Loucy (cell line): ENCODE measurements at regions not wholly inside any gene's neighbourhood (a gene's known extent, or its start where the extent isn't known, plus 50 kb on each side); places are given as distances from the start of the nearest gene placed in this dataset.

Source experiments
- H2AFZ ChIP-seq: fragments of 200-600 bp; sonication (generic); 2 replicates; pipeline ENCODE4 v1.6.0; 2016; ENCODE audit warnings: antibody characterized with exemption, mild to moderate bottlenecking, low read length, moderate library complexity
- H3F3A ChIP-seq: fragments of 200-600 bp; 2 replicates; pipeline ENCODE4 v1.6.0; 2016; ENCODE audit warnings: antibody characterized with exemption, low read depth, mild to moderate bottlenecking
- H3K27me3 ChIP-seq: fragments of 200-600 bp; sonication (generic); 2 replicates; pipeline ENCODE4 v1.6.1; 2014; ENCODE audit warnings: low read length, mild to moderate bottlenecking; ENCODE audit not compliant: insufficient read depth, poor library complexity, severe bottlenecking
- H3K36me3 ChIP-seq: fragments of 200-600 bp; sonication (generic); 2 replicates; pipeline ENCODE4 v1.6.1; 2016; ENCODE audit warnings: low read length; ENCODE audit not compliant: insufficient read depth
- H3K4me1 ChIP-seq: fragments of 200-600 bp; sonication (generic); 2 replicates; pipeline ENCODE4 v1.5.1; 2014; ENCODE audit warnings: low read length, mild to moderate bottlenecking; ENCODE audit not compliant: insufficient read depth, poor library complexity, severe bottlenecking
- H3K4me2 ChIP-seq: fragments of 200-600 bp; sonication (generic); 2 replicates; pipeline ENCODE4 v1.6.0; 2014; ENCODE audit warnings: antibody characterized with exemption, low read length, low read depth, mild to moderate bottlenecking; ENCODE audit not compliant: poor library complexity, severe bottlenecking
- H3K4me3 ChIP-seq: fragments of 200-600 bp; sonication (generic); 2 replicates; pipeline ENCODE4 v1.5.1; 2014; ENCODE audit warnings: low read length, mild to moderate bottlenecking, mixed read lengths; ENCODE audit not compliant: poor library complexity, severe bottlenecking
- H3K79me2 ChIP-seq: fragments of 200-600 bp; sonication (generic); 2 replicates; pipeline ENCODE4 v1.6.1; 2014; ENCODE audit warnings: low read length; ENCODE audit not compliant: insufficient read depth
- H3K9ac ChIP-seq: fragments of 200-600 bp; sonication (generic); 2 replicates; pipeline ENCODE4 v1.6.0; 2014; ENCODE audit warnings: mild to moderate bottlenecking, low read depth, low read length, moderate library complexity; ENCODE audit not compliant: poor library complexity, severe bottlenecking
- H3K9me2 ChIP-seq: fragments of 200-600 bp; sonication (generic); replicated peaks from 2 replicates; pipeline ENCODE4 v1.6.1; 2016; ENCODE audit warnings: low read depth, low read length, mixed read lengths
- H3K9me3 ChIP-seq: fragments of 200-600 bp; sonication (generic); 2 replicates; pipeline ENCODE4 v1.6.1; 2014; ENCODE audit warnings: mild to moderate bottlenecking, antibody characterized with exemption, low read length, low read depth; ENCODE audit not compliant: insufficient read depth
- H4K20me1 ChIP-seq: fragments of 200-600 bp; sonication (generic); 2 replicates; pipeline ENCODE4 v1.6.0; 2014; ENCODE audit warnings: antibody characterized with exemption, low read length, mild to moderate bottlenecking; ENCODE audit not compliant: insufficient read depth, poor library complexity, severe bottlenecking
- EZH2phosphoT487 ChIP-seq: fragments of 200-600 bp; IDR thresholded peaks from 2 replicates; pipeline ENCODE4 v1.6.1; 2018; ENCODE audit warnings: antibody characterized with exemption, mild to moderate bottlenecking, moderate library complexity, borderline replicate concordance
- TF ChIP-seq, protein P1 (sequence below): fragments of 200-600 bp; sonication (generic); conservative IDR thresholded peaks from 2 replicates; pipeline ENCODE4 v1.5.1; 2014; ENCODE audit warnings: mild to moderate bottlenecking, antibody characterized with exemption, low read length

DNA sequence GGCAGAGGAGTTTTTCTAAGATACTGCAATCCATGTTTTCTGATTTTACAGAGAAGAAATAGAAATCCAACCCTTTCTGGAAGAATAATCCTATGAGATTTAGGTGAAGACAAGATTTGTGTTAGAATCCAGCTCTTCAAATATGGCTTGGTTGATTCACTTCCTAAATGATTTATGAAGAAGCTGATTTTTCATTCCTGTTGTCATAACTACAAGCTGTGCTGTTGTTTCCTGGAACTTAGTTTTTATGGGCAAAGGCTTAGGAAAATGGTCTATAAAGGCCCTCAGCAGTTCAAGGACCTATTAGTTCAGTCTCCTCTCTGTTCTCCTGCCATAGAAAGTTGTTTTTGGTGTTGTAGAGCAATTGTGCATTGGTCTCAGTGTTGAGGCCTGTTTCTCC lies 174.2 kb upstream of the FAM20A start:
- H3K9me2 ChIP-seq: no peaks in the 10 kb centered on the region
- TF ChIP-seq EZH2phosphoT487: no peak
- TF ChIP-seq, protein P1, sequence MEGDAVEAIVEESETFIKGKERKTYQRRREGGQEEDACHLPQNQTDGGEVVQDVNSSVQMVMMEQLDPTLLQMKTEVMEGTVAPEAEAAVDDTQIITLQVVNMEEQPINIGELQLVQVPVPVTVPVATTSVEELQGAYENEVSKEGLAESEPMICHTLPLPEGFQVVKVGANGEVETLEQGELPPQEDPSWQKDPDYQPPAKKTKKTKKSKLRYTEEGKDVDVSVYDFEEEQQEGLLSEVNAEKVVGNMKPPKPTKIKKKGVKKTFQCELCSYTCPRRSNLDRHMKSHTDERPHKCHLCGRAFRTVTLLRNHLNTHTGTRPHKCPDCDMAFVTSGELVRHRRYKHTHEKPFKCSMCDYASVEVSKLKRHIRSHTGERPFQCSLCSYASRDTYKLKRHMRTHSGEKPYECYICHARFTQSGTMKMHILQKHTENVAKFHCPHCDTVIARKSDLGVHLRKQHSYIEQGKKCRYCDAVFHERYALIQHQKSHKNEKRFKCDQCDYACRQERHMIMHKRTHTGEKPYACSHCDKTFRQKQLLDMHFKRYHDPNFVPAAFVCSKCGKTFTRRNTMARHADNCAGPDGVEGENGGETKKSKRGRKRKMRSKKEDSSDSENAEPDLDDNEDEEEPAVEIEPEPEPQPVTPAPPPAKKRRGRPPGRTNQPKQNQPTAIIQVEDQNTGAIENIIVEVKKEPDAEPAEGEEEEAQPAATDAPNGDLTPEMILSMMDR: no peak
- H2AFZ ChIP-seq: no peak overlapping the region
- H3K36me3 ChIP-seq: no peaks in the 10 kb centered on the region
- no peak overlapping the region for H3K4me3 ChIP-seq
- H3F3A ChIP-seq: no peaks in the 10 kb centered on the region
- no peak overlapping the region for H3K9ac ChIP-seq
- H4K20me1 ChIP-seq: no peaks in the 10 kb centered on the region
- no peaks in the 10 kb centered on the region for H3K27me3 ChIP-seq
- H3K4me1 ChIP-seq: no peaks in the 10 kb centered on the region
- H3K4me2 ChIP-seq: no peak overlapping the region
- no peaks in the 10 kb centered on the region for H3K9me3 ChIP-seq
- H3K79me2 ChIP-seq: no peaks in the 10 kb centered on the region

DNA sequence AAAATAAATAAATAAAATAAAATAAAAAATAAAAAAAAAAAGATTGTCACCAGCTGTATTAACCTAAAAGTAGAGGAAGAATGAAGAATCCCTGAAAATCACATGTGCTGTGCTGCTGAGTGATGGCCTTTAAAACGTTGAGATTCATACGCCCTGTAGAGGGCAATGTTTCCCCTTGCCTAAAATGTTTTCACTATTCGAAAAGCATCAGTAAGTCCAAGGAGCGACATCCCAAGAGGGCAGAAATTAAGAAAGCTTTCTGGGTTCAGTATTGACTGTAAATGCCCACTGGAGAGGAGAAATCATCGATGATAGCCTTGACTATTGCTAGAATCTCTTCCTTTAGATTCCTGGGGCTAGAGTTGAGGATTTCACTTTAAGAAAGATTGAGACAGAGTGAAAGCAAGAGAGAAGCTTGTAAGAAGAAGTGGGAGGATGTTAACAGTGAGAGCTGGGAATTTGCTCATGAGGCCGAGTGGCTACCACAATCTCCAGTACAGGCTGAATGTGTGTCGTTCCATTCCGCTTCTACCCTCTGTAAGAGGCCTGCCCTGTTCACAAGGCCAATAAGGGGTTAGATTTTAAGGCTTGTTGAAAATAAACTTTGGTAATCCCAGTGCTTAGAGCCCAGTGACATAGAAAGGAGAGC lies 170.8 kb upstream of the FAM20A start:
- H3K4me2 ChIP-seq: peak overlapping the region; percentile 58

GRCh38 chr17:68768804-68769203 lies 167.6 kb upstream of the FAM20A start:
- no peaks in the 10 kb centered on the region for H3K27me3 ChIP-seq

More for the DNA sequence above, 170.8 kb upstream of the FAM20A start:
- no peaks in the 10 kb centered on the region for H3K79me2 ChIP-seq
- no peak for TF ChIP-seq EZH2phosphoT487
- TF ChIP-seq, protein P1: peak; percentile 71
- H3K4me3 ChIP-seq: peak overlapping the region; percentile 54
- H4K20me1 ChIP-seq: no peaks in the 10 kb centered on the region
- H3F3A ChIP-seq: no peaks in the 10 kb centered on the region
- no peak overlapping the region for H3K9ac ChIP-seq
- H2AFZ ChIP-seq: peak overlapping the region; percentile 67
- no peaks in the 10 kb centered on the region for H3K9me3 ChIP-seq
- no peaks in the 10 kb centered on the region for H3K27me3 ChIP-seq
- H3K36me3 ChIP-seq: no peaks in the 10 kb centered on the region
- H3K4me1 ChIP-seq: no peaks in the 10 kb centered on the region
- H3K9me2 ChIP-seq: no peaks in the 10 kb centered on the region

More at GRCh38 chr17:68768804-68769203, 167.6 kb upstream of the FAM20A start:
- H3K79me2 ChIP-seq: no peaks in the 10 kb centered on the region
- no peaks in the 10 kb centered on the region for H3K36me3 ChIP-seq
- no peak overlapping the region for H2AFZ ChIP-seq
- no peaks in the 10 kb centered on the region for H3K9me3 ChIP-seq
- H3K4me3 ChIP-seq: no peak overlapping the region
- no peaks in the 10 kb centered on the region for H3F3A ChIP-seq
- H3K9me2 ChIP-seq: no peaks in the 10 kb centered on the region
- TF ChIP-seq, protein P1: no peak
- no peak for TF ChIP-seq EZH2phosphoT487
- H4K20me1 ChIP-seq: no peaks in the 10 kb centered on the region
- H3K4me2 ChIP-seq: no peak overlapping the region
- no peak overlapping the region for H3K9ac ChIP-seq
- H3K4me1 ChIP-seq: no peaks in the 10 kb centered on the region
